RWPE2 (cell line): ENCODE measurements at regions not wholly inside any gene's neighbourhood (a gene's known extent, or its start where the extent isn't known, plus 50 kb on each side); places are given as distances from the start of the nearest gene placed in this dataset.

Experiments
- ATAC-seq: fragments of 200-7000 bp; cut with Tn5 transposase; 3 replicates; pipeline ENCODE4 v1.9.1; 2021; ENCODE audit warnings: low read depth
- DNase-seq: peaks from one replicate; pipeline ENCODE4 v3.0.0-alpha.2; 2020; ENCODE audit warnings: low spot score
- H3K27ac ChIP-seq: fragments of 450-650 bp; 2 replicates; pipeline ENCODE4 v1.5.1; 2017; ENCODE audit warnings: mild to moderate bottlenecking; ENCODE audit not compliant: poor library complexity, severe bottlenecking
- H3K27me3 ChIP-seq: fragments of 250-450 bp; sonication (Bioruptor Pico); 2 replicates; pipeline ENCODE4 v1.5.1; 2021; ENCODE audit warnings: mild to moderate bottlenecking, moderate library complexity; ENCODE audit not compliant: insufficient read depth, poor library complexity, severe bottlenecking
- H3K36me3 ChIP-seq: fragments of 250-450 bp; sonication (Bioruptor Pico); 2 replicates; pipeline ENCODE4 v1.5.1; 2020; ENCODE audit warnings: low read depth, mild to moderate bottlenecking, moderate library complexity
- H3K4me1 ChIP-seq: fragments of 250-450 bp; sonication (Bioruptor Pico); 2 replicates; pipeline ENCODE4 v1.5.1; 2021; ENCODE audit warnings: mild to moderate bottlenecking, moderate library complexity; ENCODE audit not compliant: insufficient read depth, poor library complexity, severe bottlenecking
- H3K4me3 ChIP-seq: fragments of 250-450 bp; sonication (Bioruptor Pico); 2 replicates; pipeline ENCODE4 v1.5.1; 2021; ENCODE audit warnings: mild to moderate bottlenecking, moderate library complexity; ENCODE audit not compliant: severe bottlenecking
- H3K9me3 ChIP-seq: fragments of 250-450 bp; sonication (Bioruptor Pico); 2 replicates; pipeline ENCODE4 v1.5.1; 2021; ENCODE audit warnings: mild to moderate bottlenecking, moderate library complexity; ENCODE audit not compliant: severe bottlenecking
- CTCF ChIP-seq: fragments of 450-650 bp; IDR thresholded peaks from one replicate; pipeline ENCODE4 v1.5.1; 2017; ENCODE audit warnings: mild to moderate bottlenecking, moderate library complexity; ENCODE audit not compliant: poor library complexity, severe bottlenecking

GRCh38 chr9:3059781-3060468 is 216.0 kb upstream of the PUM3 start:
- H3K27me3 ChIP-seq = no peaks in the 10 kb centered on the region
- no peaks in the 10 kb centered on the region for H3K9me3 ChIP-seq
- H3K36me3 ChIP-seq = no peaks in the 10 kb centered on the region
- ATAC-seq = peak; percentile 96
- H3K4me1 ChIP-seq = peaks cover 18% of the 10 kb centered on the region
- no peak for TF ChIP-seq CTCF
- H3K27ac ChIP-seq = peak overlapping the region; percentile 50
- H3K4me3 ChIP-seq = no peak overlapping the region
- no peak for DNase-seq

GRCh38 chr9:3058409-3058808 is 214.5 kb upstream of the PUM3 start:
- no peaks in the 10 kb centered on the region for H3K9me3 ChIP-seq
- DNase-seq (no peak), ATAC-seq (no peak)
- no peaks in the 10 kb centered on the region for H3K27me3 ChIP-seq
- H3K36me3 ChIP-seq = no peaks in the 10 kb centered on the region
- no peak overlapping the region for H3K27ac ChIP-seq
- H3K4me3 ChIP-seq = no peak overlapping the region
- no peak for TF ChIP-seq CTCF
- H3K4me1 ChIP-seq = peaks cover 18% of the 10 kb centered on the region

GRCh38 chr9:3054017-3054586 is 210.2 kb upstream of the PUM3 start:
- DNase-seq (no peak), ATAC-seq (no peak)
- Histone ChIP-seq H3K36me3 (no peaks in the 10 kb centered on the region), H3K9me3 (no peaks in the 10 kb centered on the region), H3K27ac (no peak overlapping the region), H3K4me3 (no peak overlapping the region), H3K27me3 (no peaks in the 10 kb centered on the region), H3K4me1 (peaks cover 6% of the 10 kb centered on the region)
- TF ChIP-seq CTCF = no peak

GRCh38 chr9:3049636-3050035 is 205.7 kb upstream of the PUM3 start:
- Histone ChIP-seq H3K4me3 (no peak overlapping the region), H3K9me3 (no peaks in the 10 kb centered on the region), H3K27me3 (no peaks in the 10 kb centered on the region), H3K27ac (no peak overlapping the region), H3K4me1 (no peaks in the 10 kb centered on the region), H3K36me3 (no peaks in the 10 kb centered on the region)
- TF ChIP-seq CTCF = no peak
- ATAC-seq (no peak), DNase-seq (no peak)

- H3K27ac ChIP-seq = no peak overlapping the region
- no peak overlapping the region for H3K4me3 ChIP-seq
- no peak for TF ChIP-seq CTCF
- no peaks in the 10 kb centered on the region for H3K36me3 ChIP-seq
- no peaks in the 10 kb centered on the region for H3K27me3 ChIP-seq
- peaks cover 4% of the 10 kb centered on the region for H3K4me1 ChIP-seq
- ATAC-seq (no peak), DNase-seq (no peak)
- no peaks in the 10 kb centered on the region for H3K9me3 ChIP-seq
These were observed 204.0 kb upstream of the PUM3 start for GRCh38 chr9:3047912-3048311.
